ENCODE measurements at regions not wholly inside any gene's neighbourhood (a gene's known extent, or its start where the extent isn't known, plus 50 kb on each side); places are given as distances from the start of the nearest gene placed in this dataset.

- H3K9me3 Mint-ChIP-seq: peaks cover 62% of the 10 kb centered on the region
- Histone ChIP-seq H3K36me3 (ENCODE audit: insufficient read depth) (no peaks in the 10 kb centered on the region), H3K4me2 (no peak overlapping the region), H3K79me2 (replicated peaks; ENCODE audit: insufficient read depth) (no peaks in the 10 kb centered on the region), H3K9me2 (ENCODE audit: insufficient read depth) (no peaks in the 10 kb centered on the region), H3K27ac (ENCODE audit: low read depth) (no peak overlapping the region), H2AFZ (no peak overlapping the region), H4K20me1 (replicated peaks; ENCODE audit: insufficient read depth) (no peaks in the 10 kb centered on the region), H3K4me1 (ENCODE audit: insufficient read depth) (no peaks in the 10 kb centered on the region), H3K4me3 (no peak overlapping the region), H3K27me3 (ENCODE audit: insufficient read depth) (no peaks in the 10 kb centered on the region), H3F3A (replicated peaks; ENCODE audit: low read depth) (no peaks in the 10 kb centered on the region)
- no peak for DNase-seq (ENCODE audit: low spot score)
- TF ChIP-seq NANOG (IDR thresholded peaks at IDR 0.05; ENCODE audit: borderline replicate concordance) (no peak), JUNB (IDR thresholded peaks at IDR 0.05; ENCODE audit: unreplicated experiment) (no peak), POLR2AphosphoS5 (IDR thresholded peaks at IDR 0.05; ENCODE audit: low read depth) (no peak), ZNF114 (CRISPR knock-in tag; IDR thresholded peaks at IDR 0.05) (no peak)
- TF ChIP-seq, protein P1, sequence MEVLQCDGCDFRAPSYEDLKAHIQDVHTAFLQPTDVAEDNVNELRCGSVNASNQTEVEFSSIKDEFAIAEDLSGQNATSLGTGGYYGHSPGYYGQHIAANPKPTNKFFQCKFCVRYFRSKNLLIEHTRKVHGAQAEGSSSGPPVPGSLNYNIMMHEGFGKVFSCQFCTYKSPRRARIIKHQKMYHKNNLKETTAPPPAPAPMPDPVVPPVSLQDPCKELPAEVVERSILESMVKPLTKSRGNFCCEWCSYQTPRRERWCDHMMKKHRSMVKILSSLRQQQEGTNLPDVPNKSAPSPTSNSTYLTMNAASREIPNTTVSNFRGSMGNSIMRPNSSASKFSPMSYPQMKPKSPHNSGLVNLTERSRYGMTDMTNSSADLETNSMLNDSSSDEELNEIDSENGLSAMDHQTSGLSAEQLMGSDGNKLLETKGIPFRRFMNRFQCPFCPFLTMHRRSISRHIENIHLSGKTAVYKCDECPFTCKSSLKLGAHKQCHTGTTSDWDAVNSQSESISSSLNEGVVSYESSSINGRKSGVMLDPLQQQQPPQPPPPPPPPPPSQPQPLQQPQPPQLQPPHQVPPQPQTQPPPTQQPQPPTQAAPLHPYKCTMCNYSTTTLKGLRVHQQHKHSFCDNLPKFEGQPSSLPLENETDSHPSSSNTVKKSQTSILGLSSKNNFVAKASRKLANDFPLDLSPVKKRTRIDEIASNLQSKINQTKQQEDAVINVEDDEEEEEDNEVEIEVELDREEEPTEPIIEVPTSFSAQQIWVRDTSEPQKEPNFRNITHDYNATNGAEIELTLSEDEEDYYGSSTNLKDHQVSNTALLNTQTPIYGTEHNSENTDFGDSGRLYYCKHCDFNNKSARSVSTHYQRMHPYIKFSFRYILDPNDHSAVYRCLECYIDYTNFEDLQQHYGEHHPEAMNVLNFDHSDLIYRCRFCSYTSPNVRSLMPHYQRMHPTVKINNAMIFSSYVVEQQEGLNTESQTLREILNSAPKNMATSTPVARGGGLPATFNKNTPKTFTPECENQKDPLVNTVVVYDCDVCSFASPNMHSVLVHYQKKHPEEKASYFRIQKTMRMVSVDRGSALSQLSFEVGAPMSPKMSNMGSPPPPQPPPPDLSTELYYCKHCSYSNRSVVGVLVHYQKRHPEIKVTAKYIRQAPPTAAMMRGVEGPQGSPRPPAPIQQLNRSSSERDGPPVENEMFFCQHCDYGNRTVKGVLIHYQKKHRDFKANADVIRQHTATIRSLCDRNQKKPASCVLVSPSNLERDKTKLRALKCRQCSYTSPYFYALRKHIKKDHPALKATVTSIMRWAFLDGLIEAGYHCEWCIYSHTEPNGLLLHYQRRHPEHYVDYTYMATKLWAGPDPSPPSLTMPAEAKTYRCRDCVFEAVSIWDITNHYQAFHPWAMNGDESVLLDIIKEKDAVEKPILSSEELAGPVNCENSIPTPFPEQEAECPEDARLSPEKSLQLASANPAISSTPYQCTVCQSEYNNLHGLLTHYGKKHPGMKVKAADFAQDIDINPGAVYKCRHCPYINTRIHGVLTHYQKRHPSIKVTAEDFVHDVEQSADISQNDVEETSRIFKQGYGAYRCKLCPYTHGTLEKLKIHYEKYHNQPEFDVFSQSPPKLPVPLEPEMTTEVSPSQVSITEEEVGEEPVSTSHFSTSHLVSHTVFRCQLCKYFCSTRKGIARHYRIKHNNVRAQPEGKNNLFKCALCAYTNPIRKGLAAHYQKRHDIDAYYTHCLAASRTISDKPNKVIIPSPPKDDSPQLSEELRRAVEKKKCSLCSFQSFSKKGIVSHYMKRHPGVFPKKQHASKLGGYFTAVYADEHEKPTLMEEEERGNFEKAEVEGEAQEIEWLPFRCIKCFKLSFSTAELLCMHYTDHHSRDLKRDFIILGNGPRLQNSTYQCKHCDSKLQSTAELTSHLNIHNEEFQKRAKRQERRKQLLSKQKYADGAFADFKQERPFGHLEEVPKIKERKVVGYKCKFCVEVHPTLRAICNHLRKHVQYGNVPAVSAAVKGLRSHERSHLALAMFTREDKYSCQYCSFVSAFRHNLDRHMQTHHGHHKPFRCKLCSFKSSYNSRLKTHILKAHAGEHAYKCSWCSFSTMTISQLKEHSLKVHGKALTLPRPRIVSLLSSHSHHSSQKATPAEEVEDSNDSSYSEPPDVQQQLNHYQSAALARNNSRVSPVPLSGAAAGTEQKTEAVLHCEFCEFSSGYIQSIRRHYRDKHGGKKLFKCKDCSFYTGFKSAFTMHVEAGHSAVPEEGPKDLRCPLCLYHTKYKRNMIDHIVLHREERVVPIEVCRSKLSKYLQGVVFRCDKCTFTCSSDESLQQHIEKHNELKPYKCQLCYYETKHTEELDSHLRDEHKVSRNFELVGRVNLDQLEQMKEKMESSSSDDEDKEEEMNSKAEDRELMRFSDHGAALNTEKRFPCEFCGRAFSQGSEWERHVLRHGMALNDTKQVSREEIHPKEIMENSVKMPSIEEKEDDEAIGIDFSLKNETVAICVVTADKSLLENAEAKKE (CRISPR knock-in tag; IDR thresholded peaks at IDR 0.05): no peak
- TF ChIP-seq, protein P2, sequence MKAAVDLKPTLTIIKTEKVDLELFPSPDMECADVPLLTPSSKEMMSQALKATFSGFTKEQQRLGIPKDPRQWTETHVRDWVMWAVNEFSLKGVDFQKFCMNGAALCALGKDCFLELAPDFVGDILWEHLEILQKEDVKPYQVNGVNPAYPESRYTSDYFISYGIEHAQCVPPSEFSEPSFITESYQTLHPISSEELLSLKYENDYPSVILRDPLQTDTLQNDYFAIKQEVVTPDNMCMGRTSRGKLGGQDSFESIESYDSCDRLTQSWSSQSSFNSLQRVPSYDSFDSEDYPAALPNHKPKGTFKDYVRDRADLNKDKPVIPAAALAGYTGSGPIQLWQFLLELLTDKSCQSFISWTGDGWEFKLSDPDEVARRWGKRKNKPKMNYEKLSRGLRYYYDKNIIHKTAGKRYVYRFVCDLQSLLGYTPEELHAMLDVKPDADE (IDR thresholded peaks at IDR 0.05): no peak
- no peaks in the 10 kb centered on the region for H3K4me1 Mint-ChIP-seq
- H3K4me3 Mint-ChIP-seq: no peak overlapping the region
- ATAC-seq: no peak
- peaks cover 19% of the 10 kb centered on the region for H3K36me3 Mint-ChIP-seq (ENCODE audit: low read depth)
- peaks cover 6% of the 10 kb centered on the region for H3K27me3 Mint-ChIP-seq (ENCODE audit: insufficient read depth, low read depth, poor library complexity)
- H3K27ac Mint-ChIP-seq: no peak overlapping the region
Observed at GRCh38 chr11:50174975-50175374, 142.3 kb downstream of the OR4C45 start.

GRCh38 chr11:50178737-50179136, 146.1 kb downstream of the OR4C45 start:
- H3K27me3 Mint-ChIP-seq (ENCODE audit: insufficient read depth, low read depth, poor library complexity): peaks cover 6% of the 10 kb centered on the region
- no peaks in the 10 kb centered on the region for H3K79me2 ChIP-seq (replicated peaks; ENCODE audit: insufficient read depth)
- H3K4me3 Mint-ChIP-seq: no peak overlapping the region
- H2AFZ ChIP-seq: no peak overlapping the region
- H3K4me1 Mint-ChIP-seq: no peaks in the 10 kb centered on the region
- DNase-seq (ENCODE audit: low spot score) (no peak), ATAC-seq (no peak)
- no peaks in the 10 kb centered on the region for H3K9me2 ChIP-seq (ENCODE audit: insufficient read depth)
- no peak overlapping the region for H3K4me2 ChIP-seq
- H3K4me1 ChIP-seq (ENCODE audit: insufficient read depth): no peaks in the 10 kb centered on the region
- no peak overlapping the region for H3K27ac Mint-ChIP-seq
- H3K9me3 Mint-ChIP-seq: peaks cover 56% of the 10 kb centered on the region
- no peaks in the 10 kb centered on the region for H3K27me3 ChIP-seq (ENCODE audit: insufficient read depth)
- H4K20me1 ChIP-seq (replicated peaks; ENCODE audit: insufficient read depth): no peaks in the 10 kb centered on the region
- no peaks in the 10 kb centered on the region; the same call in 1 of the 2 replicates for H3K36me3 ChIP-seq (ENCODE audit: insufficient read depth)
- peaks cover 11% of the 10 kb centered on the region; the same call in 2 of the 3 replicates for H3K36me3 Mint-ChIP-seq (ENCODE audit: low read depth)
- H3F3A ChIP-seq (replicated peaks; ENCODE audit: low read depth): no peaks in the 10 kb centered on the region
- H3K4me3 ChIP-seq: no peak overlapping the region
- no peak overlapping the region for H3K27ac ChIP-seq (ENCODE audit: low read depth)
- TF ChIP-seq, protein P2 (IDR thresholded peaks at IDR 0.05): no peak
- TF ChIP-seq EZH2phosphoT487 (IDR thresholded peaks at IDR 0.05; ENCODE audit: unreplicated experiment): no peak

Measured in GM23338 (cell line).